ENCODE measurements at regions not wholly inside any gene's neighbourhood (a gene's known extent, or its start where the extent isn't known, plus 50 kb on each side); places are given as distances from the start of the nearest gene placed in this dataset.

GRCh38 chr17:52388941-52389340 is 230.4 kb upstream of the CA10 start (continued):
- TF ChIP-seq, protein P1, sequence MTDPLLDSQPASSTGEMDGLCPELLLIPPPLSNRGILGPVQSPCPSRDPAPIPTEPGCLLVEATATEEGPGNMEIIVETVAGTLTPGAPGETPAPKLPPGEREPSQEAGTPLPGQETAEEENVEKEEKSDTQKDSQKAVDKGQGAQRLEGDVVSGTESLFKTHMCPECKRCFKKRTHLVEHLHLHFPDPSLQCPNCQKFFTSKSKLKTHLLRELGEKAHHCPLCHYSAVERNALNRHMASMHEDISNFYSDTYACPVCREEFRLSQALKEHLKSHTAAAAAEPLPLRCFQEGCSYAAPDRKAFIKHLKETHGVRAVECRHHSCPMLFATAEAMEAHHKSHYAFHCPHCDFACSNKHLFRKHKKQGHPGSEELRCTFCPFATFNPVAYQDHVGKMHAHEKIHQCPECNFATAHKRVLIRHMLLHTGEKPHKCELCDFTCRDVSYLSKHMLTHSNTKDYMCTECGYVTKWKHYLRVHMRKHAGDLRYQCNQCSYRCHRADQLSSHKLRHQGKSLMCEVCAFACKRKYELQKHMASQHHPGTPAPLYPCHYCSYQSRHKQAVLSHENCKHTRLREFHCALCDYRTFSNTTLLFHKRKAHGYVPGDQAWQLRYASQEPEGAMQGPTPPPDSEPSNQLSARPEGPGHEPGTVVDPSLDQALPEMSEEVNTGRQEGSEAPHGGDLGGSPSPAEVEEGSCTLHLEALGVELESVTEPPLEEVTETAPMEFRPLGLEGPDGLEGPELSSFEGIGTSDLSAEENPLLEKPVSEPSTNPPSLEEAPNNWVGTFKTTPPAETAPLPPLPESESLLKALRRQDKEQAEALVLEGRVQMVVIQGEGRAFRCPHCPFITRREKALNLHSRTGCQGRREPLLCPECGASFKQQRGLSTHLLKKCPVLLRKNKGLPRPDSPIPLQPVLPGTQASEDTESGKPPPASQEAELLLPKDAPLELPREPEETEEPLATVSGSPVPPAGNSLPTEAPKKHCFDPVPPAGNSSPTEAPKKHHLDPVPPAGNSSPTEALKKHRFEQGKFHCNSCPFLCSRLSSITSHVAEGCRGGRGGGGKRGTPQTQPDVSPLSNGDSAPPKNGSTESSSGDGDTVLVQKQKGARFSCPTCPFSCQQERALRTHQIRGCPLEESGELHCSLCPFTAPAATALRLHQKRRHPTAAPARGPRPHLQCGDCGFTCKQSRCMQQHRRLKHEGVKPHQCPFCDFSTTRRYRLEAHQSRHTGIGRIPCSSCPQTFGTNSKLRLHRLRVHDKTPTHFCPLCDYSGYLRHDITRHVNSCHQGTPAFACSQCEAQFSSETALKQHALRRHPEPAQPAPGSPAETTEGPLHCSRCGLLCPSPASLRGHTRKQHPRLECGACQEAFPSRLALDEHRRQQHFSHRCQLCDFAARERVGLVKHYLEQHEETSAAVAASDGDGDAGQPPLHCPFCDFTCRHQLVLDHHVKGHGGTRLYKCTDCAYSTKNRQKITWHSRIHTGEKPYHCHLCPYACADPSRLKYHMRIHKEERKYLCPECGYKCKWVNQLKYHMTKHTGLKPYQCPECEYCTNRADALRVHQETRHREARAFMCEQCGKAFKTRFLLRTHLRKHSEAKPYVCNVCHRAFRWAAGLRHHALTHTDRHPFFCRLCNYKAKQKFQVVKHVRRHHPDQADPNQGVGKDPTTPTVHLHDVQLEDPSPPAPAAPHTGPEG (CRISPR knock-in tag; IDR thresholded peaks at IDR 0.05) = no peak
- TF ChIP-seq, protein P2, sequence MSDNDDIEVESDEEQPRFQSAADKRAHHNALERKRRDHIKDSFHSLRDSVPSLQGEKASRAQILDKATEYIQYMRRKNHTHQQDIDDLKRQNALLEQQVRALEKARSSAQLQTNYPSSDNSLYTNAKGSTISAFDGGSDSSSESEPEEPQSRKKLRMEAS (IDR thresholded peaks at IDR 0.05) = no peak
- no peak for TF ChIP-seq PCBP2 (optimal IDR thresholded peaks at IDR 0.05; ENCODE audit: low read depth, low read length, poor library complexity, severe bottlenecking)
- TF ChIP-seq ZFP36L1 (CRISPR knock-in tag; IDR thresholded peaks at IDR 0.05) = no peak
- TF ChIP-seq KAT7 (CRISPR knock-in tag; IDR thresholded peaks at IDR 0.05; ENCODE audit: borderline replicate concordance) = no peak
- no peak for TF ChIP-seq ZNF530 (CRISPR knock-in tag; IDR thresholded peaks at IDR 0.05; ENCODE audit: low read depth)
- no peak for TF ChIP-seq HOXA9 (CRISPR knock-in tag; IDR thresholded peaks at IDR 0.05; ENCODE audit: borderline replicate concordance)
- TF ChIP-seq, protein P3, sequence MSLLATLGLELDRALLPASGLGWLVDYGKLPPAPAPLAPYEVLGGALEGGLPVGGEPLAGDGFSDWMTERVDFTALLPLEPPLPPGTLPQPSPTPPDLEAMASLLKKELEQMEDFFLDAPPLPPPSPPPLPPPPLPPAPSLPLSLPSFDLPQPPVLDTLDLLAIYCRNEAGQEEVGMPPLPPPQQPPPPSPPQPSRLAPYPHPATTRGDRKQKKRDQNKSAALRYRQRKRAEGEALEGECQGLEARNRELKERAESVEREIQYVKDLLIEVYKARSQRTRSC (CRISPR knock-in tag; IDR thresholded peaks at IDR 0.05; ENCODE audit: low read depth) = no peak

Measured in HepG2 (cell line).